GM06990 (cell line): ENCODE measurements at regions not wholly inside any gene's neighbourhood (a gene's known extent, or its start where the extent isn't known, plus 50 kb on each side); places are given as distances from the start of the nearest gene placed in this dataset.

ENCODE experiments used
- DNase-seq: peaks from one replicate; pipeline ENCODE4 v3.0.0-alpha.2; 2011; ENCODE audit not compliant: insufficient read length; ENCODE audit errors: extremely low read depth
- H3K27me3 ChIP-seq: replicated peaks from 2 replicates; pipeline ENCODE4 v1.6.0; 2011; ENCODE audit warnings: low read length; ENCODE audit not compliant: control insufficient read depth, insufficient read depth
- H3K36me3 ChIP-seq: 2 replicates; pipeline ENCODE4 v1.5.1; 2011; ENCODE audit warnings: low read length; ENCODE audit not compliant: control insufficient read depth, insufficient read depth
- H3K4me3 ChIP-seq: replicated peaks from 2 replicates; pipeline ENCODE4 v1.5.1; 2011; ENCODE audit warnings: low read depth, mild to moderate bottlenecking, control low read depth, low read length
- TF ChIP-seq, protein P1 (sequence below): IDR thresholded peaks from 2 replicates; pipeline ENCODE4 v1.5.1; 2011; ENCODE audit warnings: low read length, control low read depth, mild to moderate bottlenecking, inconsistent platforms; ENCODE audit not compliant: insufficient read depth, poor library complexity, severe bottlenecking

- peak; percentile 28 for DNase-seq
- Histone ChIP-seq H3K27me3 (no peaks in the 10 kb centered on the region), H3K4me3 (no peak overlapping the region), H3K36me3 (no peaks in the 10 kb centered on the region)
- TF ChIP-seq, protein P1, sequence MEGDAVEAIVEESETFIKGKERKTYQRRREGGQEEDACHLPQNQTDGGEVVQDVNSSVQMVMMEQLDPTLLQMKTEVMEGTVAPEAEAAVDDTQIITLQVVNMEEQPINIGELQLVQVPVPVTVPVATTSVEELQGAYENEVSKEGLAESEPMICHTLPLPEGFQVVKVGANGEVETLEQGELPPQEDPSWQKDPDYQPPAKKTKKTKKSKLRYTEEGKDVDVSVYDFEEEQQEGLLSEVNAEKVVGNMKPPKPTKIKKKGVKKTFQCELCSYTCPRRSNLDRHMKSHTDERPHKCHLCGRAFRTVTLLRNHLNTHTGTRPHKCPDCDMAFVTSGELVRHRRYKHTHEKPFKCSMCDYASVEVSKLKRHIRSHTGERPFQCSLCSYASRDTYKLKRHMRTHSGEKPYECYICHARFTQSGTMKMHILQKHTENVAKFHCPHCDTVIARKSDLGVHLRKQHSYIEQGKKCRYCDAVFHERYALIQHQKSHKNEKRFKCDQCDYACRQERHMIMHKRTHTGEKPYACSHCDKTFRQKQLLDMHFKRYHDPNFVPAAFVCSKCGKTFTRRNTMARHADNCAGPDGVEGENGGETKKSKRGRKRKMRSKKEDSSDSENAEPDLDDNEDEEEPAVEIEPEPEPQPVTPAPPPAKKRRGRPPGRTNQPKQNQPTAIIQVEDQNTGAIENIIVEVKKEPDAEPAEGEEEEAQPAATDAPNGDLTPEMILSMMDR, result no peak
These were observed 98.7 kb upstream of the RGS1 start for GRCh38 chr1:192476802-192477298.

DNA sequence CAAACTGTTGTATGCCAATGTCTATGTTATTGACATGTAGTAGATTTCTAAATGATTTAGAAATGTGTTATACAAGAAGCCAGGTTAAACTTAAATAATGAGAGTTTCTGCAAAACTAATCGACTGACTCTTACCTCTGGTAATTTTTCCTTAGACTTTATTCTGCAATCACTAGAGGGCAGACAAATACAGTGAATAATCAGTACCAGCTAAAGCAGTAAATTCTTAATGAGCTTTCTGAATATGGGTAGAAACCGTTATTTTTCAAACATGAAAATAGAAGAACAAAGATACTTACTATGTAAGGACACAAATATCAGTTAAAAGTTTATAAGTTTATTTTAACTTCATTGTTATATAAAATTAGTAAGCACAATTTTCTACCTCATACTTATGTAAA lies 97.9 kb upstream of the RGS1 start:
- H3K27me3 ChIP-seq, result no peaks in the 10 kb centered on the region
- no peak overlapping the region for H3K4me3 ChIP-seq
- DNase-seq, result peak; percentile 17
- H3K36me3 ChIP-seq, result no peaks in the 10 kb centered on the region
- TF ChIP-seq, protein P1, result peak; percentile 51

GRCh38 chr1:192485692-192486436 lies 89.7 kb upstream of the RGS1 start:
- no peak for DNase-seq
- no peaks in the 10 kb centered on the region for H3K36me3 ChIP-seq
- TF ChIP-seq, protein P1, result no peak
- H3K27me3 ChIP-seq, result no peaks in the 10 kb centered on the region
- H3K4me3 ChIP-seq, result no peak overlapping the region

GRCh38 chr1:192488058-192488457 lies 87.5 kb upstream of the RGS1 start:
- Histone ChIP-seq H3K4me3 (no peak overlapping the region), H3K27me3 (no peaks in the 10 kb centered on the region), H3K36me3 (no peaks in the 10 kb centered on the region)
- TF ChIP-seq, protein P1, result no peak
- no peak for DNase-seq

DNA sequence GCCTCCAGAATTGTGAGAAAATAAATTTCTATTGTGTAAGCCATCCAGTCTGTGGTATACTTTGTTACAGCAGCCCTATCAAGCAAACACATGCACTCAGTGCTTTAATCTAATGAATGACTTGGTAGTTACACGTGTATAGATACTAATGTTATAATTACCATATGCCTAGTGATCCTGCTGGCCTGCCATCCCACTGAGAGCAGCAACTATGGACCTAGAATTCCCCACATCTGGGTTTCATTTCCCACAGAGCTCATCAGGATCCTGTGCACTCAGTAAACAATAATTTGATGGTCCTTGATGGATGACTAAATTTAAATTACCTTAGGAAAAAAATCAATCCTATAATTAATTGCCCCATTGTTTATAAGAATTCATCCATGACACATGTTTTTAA lies 86.5 kb upstream of the RGS1 start:
- H3K27me3 ChIP-seq, result no peaks in the 10 kb centered on the region
- H3K36me3 ChIP-seq, result no peaks in the 10 kb centered on the region
- no peak for DNase-seq
- TF ChIP-seq, protein P1, result no peak
- H3K4me3 ChIP-seq, result no peak overlapping the region

- H3K27me3 ChIP-seq, result no peaks in the 10 kb centered on the region
- no peaks in the 10 kb centered on the region for H3K36me3 ChIP-seq
- DNase-seq, result no peak
- H3K4me3 ChIP-seq, result no peak overlapping the region
- TF ChIP-seq, protein P1, result no peak
These were observed 85.8 kb upstream of the RGS1 start for GRCh38 chr1:192489748-192490147.
